ENCODE measurements at regions not wholly inside any gene's neighbourhood (a gene's known extent, or its start where the extent isn't known, plus 50 kb on each side); places are given as distances from the start of the nearest gene placed in this dataset.

DNA sequence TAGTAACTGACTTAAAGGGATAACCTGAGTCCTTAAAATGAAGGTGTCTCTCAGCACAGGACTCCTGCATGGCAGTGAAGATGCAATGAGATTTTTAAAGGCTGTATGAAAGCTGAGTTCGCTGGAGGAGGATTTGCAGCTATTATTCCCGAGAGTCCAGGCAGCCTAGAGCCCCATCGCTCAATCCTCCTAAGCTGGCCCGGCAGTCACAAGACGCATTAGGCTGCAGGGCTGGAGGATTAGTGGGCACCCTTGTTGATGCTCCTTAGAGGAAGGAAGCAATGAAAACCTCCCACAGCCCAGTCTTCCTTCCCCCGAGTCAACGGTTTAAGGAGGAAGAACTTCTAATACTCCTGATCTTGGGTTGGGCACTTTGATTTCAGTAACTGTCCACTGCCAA, 239.5 kb downstream of the EFNB2 start:
- no peak for ATAC-seq
- no peak overlapping the region for H3K27ac Mint-ChIP-seq
- H3K9me3 Mint-ChIP-seq = peaks cover 0 to 3% of the 10 kb centered on the region in 2 donors
- H3K36me3 Mint-ChIP-seq = no peaks in the 10 kb centered on the region
- DNase-seq (ENCODE audit: low spot score in 2 of 2) = no peak

DNA sequence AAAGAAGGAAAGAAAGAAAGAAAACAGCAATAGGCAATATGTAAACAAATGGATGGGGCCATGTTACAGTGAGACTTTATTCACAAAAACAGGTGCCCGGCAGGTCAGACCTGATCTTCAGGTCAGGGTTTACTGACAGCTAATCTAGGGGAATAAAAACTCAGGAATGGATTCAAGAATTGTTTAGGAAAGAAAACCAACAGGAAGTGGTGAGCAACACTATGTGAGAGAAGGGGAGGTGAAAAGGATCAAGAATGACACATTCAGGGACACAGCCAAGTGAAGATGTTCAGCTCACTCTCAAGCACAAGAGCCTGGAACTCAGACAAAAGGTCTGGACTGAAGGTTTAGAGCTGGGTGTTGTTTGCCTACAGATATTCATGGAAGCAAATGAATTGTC, 244.5 kb downstream of the EFNB2 start:
- Mint-ChIP-seq H3K36me3 (no peaks in the 10 kb centered on the region), H3K9me3 (peaks cover 0 to 8% of the 10 kb centered on the region in 2 donors), H3K27ac (no peak overlapping the region)
- no peak for ATAC-seq
- no peak for DNase-seq (ENCODE audit: low spot score in 2 of 2)

- Mint-ChIP-seq H3K36me3 (no peaks in the 10 kb centered on the region), H3K27ac (no peak overlapping the region), H3K9me3 (peaks cover 0 to 8% of the 10 kb centered on the region in 2 donors)
- DNase-seq (ENCODE audit: low spot score in 2 of 2) = no peak
- no peak for ATAC-seq
Measured at GRCh38 chr13:106287351-106287750, 248.1 kb downstream of the EFNB2 start.

GRCh38 chr13:106286811-106287210, 248.7 kb downstream of the EFNB2 start:
- Mint-ChIP-seq H3K27ac (no peak overlapping the region), H3K9me3 (peaks cover 0 to 8% of the 10 kb centered on the region in 2 donors), H3K36me3 (no peaks in the 10 kb centered on the region)
- ATAC-seq (no peak), DNase-seq (ENCODE audit: low spot score in 2 of 2) (no peak)

GRCh38 chr13:106284358-106284757, 251.1 kb downstream of the EFNB2 start:
- Mint-ChIP-seq H3K9me3 (peaks cover 0 to 6% of the 10 kb centered on the region in 2 donors), H3K27ac (no peak overlapping the region), H3K36me3 (no peaks in the 10 kb centered on the region)
- DNase-seq (ENCODE audit: low spot score in 2 of 2) (no peak), ATAC-seq (no peak)

DNA sequence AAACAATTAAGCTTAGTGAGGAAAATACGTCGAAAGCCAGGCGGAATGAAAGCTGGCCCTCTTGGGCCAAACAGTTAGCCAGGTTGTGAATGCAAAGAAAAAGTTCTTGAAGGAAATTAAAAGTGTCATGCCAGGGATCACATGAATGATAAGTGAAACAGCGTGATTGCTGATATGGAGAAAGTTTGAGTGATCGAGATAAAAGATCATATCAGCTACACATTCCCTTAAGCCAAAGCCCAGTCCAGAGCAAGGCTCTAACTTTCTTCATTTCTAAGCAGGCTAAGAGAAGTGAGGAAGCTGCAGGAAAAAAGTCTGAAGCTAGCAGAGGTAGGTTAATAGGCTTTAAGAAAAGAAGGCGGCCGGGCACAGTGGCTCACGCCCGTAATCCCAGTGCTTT, 254.0 kb downstream of the EFNB2 start:
- no peaks in the 10 kb centered on the region for H3K36me3 Mint-ChIP-seq
- ATAC-seq (no peak), DNase-seq (ENCODE audit: low spot score in 2 of 2) (no peak)
- H3K27ac Mint-ChIP-seq = no peak overlapping the region
- H3K9me3 Mint-ChIP-seq = no peaks in the 10 kb centered on the region

- H3K27ac Mint-ChIP-seq = no peak overlapping the region
- no peaks in the 10 kb centered on the region for H3K36me3 Mint-ChIP-seq
- no peak for ATAC-seq
- no peak for DNase-seq (ENCODE audit: low spot score in 2 of 2)
- H3K9me3 Mint-ChIP-seq = no peaks in the 10 kb centered on the region
Measured at GRCh38 chr13:106277484-106278154, 257.8 kb downstream of the EFNB2 start.

GRCh38 chr13:106276876-106277275, 258.6 kb downstream of the EFNB2 start:
- no peak overlapping the region for H3K27ac Mint-ChIP-seq
- ATAC-seq = no peak
- no peak for DNase-seq (ENCODE audit: low spot score in 2 of 2)
- H3K36me3 Mint-ChIP-seq = no peaks in the 10 kb centered on the region
- H3K9me3 Mint-ChIP-seq = no peaks in the 10 kb centered on the region

GRCh38 chr13:106275446-106276032, 259.9 kb downstream of the EFNB2 start:
- no peak for ATAC-seq
- Mint-ChIP-seq H3K36me3 (no peaks in the 10 kb centered on the region), H3K9me3 (no peaks in the 10 kb centered on the region), H3K27ac (no peak overlapping the region)
- no peak for DNase-seq (ENCODE audit: low spot score in 2 of 2)

DNA sequence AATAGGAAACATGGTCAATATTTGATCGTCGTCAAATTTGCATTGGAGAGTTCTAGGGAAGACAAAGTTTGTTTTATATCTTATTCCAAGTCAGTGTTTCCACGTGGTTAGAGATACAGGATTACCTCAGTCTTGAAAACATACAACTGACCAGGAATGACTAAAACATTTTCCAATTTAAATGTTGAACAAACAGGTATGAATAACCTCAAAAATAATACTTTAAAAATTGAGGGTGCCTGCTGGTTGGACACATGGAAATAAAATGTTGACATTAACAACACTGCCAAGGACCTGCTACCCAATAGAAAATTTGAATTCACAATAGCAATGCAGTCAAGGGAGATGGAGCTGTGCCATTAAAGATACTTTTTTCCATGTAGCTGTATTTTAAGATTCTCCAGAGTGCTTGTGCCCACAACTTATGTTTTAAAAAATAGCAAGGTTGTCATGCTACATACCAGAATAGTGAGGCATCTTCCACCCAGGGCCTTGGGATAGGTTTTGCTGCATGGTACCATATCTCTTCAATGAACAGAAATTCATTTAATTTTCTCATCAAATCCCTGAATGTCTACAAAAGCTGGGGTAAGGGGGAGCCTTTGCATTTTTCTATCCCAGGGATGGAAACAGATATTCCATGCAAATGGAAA, 260.8 kb downstream of the EFNB2 start:
- Mint-ChIP-seq H3K36me3 (no peaks in the 10 kb centered on the region), H3K27ac (no peak overlapping the region), H3K9me3 (no peaks in the 10 kb centered on the region)
- ATAC-seq (no peak), DNase-seq (ENCODE audit: low spot score in 2 of 2) (no peak)

DNA sequence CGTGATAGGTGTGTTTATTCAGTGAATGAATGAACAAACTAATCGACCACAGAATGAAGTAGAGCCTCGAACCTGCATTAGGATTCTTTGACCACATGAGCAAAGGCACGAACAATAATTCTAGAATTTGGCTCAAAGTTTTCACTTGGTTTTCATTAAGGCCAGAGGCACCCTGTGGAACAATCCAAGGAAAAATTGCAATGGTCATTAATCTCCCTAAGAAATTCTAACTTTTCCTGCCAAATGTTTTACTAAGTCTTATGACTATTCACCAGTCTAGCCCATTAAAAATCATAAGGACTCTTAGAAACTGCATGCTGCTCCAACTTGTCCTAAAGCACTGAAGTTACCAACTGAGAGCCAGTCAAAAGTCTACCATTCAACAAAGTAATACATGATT, 271.7 kb downstream of the EFNB2 start:
- no peak for DNase-seq (ENCODE audit: low spot score in 2 of 2)
- H3K27ac Mint-ChIP-seq = no peak overlapping the region
- no peaks in the 10 kb centered on the region for H3K36me3 Mint-ChIP-seq
- peaks cover 3 to 4% of the 10 kb centered on the region in 2 donors for H3K9me3 Mint-ChIP-seq
- no peak for ATAC-seq

- Mint-ChIP-seq H3K27ac (no peak overlapping the region), H3K9me3 (peaks cover 3 to 4% of the 10 kb centered on the region in 2 donors), H3K36me3 (no peaks in the 10 kb centered on the region)
- ATAC-seq (no peak), DNase-seq (ENCODE audit: low spot score in 2 of 2) (no peak)
Measured at GRCh38 chr13:106262886-106263285, 272.6 kb downstream of the EFNB2 start.

GRCh38 chr13:106261450-106261849, 274.0 kb downstream of the EFNB2 start:
- Mint-ChIP-seq H3K9me3 (peaks cover 0 to 3% of the 10 kb centered on the region in 2 donors), H3K36me3 (no peaks in the 10 kb centered on the region), H3K27ac (no peak overlapping the region)

DNA sequence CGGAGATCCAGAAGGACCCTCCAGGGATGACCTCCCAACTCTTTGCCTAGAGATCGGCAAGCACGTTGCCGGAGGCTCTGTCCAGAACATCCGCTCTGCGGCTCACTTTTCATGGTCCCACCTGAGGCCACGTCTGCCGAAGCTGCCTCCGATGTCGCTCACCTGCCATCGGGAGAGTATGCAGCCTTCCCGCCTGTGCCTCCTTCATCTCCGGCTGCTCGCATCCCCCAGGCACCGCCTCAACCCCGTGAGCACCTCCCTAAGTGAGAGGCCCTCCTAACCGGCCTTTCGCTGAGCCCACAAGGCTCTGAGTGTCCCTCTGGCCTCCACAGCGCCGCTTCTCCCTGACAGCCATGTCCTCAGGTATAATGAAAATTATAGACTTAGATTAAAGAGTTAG, 275.1 kb downstream of the EFNB2 start:
- ATAC-seq (no peak), DNase-seq (ENCODE audit: low spot score in 2 of 2) (no peak)
- Mint-ChIP-seq H3K27ac (no peak overlapping the region), H3K9me3 (peaks cover 0 to 3% of the 10 kb centered on the region in 2 donors), H3K36me3 (no peaks in the 10 kb centered on the region)

More at GRCh38 chr13:106261450-106261849, 274.0 kb downstream of the EFNB2 start:
- no peak for ATAC-seq
- no peak for DNase-seq (ENCODE audit: low spot score in 2 of 2)

- Mint-ChIP-seq H3K36me3 (no peaks in the 10 kb centered on the region), H3K9me3 (peaks cover 0 to 3% of the 10 kb centered on the region in 2 donors), H3K27ac (no peak overlapping the region)
- DNase-seq (ENCODE audit: low spot score in 2 of 2) (no peak), ATAC-seq (no peak)
Measured at GRCh38 chr13:106259928-106260327, 275.5 kb downstream of the EFNB2 start.

DNA sequence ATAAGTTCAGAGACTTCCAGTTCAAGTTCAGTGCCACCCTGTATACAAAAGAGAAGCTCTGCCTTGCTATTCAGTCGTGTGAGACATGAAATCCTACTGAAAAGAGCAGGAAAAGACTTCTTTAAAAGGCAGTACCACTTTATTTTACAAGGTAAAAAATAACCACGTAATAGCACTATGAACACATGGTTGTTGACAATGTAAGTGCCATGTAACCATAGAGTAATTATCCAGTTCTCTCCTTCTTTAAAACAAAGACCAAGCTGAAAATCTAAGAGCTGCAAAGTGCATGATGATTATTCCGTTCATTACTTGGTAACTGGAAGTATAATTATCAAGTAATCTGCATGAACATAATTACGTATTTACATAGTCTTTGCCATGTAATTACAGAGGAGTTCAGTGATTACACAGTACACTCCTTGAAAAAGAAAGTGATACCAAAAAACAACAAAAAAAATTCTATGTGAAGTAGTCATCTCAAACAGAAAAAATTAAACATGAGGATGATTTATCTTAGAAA, 288.7 kb downstream of the EFNB2 start:
- no peak overlapping the region for H3K27ac Mint-ChIP-seq
- H3K36me3 Mint-ChIP-seq = no peaks in the 10 kb centered on the region
- no peaks in the 10 kb centered on the region for H3K9me3 Mint-ChIP-seq
- no peak for DNase-seq (ENCODE audit: low spot score in 2 of 2)
- ATAC-seq = no peak

GRCh38 chr13:106246242-106246641, 289.2 kb downstream of the EFNB2 start:
- Mint-ChIP-seq H3K36me3 (no peaks in the 10 kb centered on the region), H3K27ac (no peak overlapping the region), H3K9me3 (no peaks in the 10 kb centered on the region)
- DNase-seq (ENCODE audit: low spot score in 2 of 2) (no peak), ATAC-seq (no peak)

Measured in activated naive CD4-positive, alpha-beta T cell treated with anti-CD3 and anti-CD28 coated beads, Interleukin-2, amount 50 U/mL, for 72 hours (primary cell).